ENCODE measurements at regions not wholly inside any gene's neighbourhood (a gene's known extent, or its start where the extent isn't known, plus 50 kb on each side); places are given as distances from the start of the nearest gene placed in this dataset.

DNA sequence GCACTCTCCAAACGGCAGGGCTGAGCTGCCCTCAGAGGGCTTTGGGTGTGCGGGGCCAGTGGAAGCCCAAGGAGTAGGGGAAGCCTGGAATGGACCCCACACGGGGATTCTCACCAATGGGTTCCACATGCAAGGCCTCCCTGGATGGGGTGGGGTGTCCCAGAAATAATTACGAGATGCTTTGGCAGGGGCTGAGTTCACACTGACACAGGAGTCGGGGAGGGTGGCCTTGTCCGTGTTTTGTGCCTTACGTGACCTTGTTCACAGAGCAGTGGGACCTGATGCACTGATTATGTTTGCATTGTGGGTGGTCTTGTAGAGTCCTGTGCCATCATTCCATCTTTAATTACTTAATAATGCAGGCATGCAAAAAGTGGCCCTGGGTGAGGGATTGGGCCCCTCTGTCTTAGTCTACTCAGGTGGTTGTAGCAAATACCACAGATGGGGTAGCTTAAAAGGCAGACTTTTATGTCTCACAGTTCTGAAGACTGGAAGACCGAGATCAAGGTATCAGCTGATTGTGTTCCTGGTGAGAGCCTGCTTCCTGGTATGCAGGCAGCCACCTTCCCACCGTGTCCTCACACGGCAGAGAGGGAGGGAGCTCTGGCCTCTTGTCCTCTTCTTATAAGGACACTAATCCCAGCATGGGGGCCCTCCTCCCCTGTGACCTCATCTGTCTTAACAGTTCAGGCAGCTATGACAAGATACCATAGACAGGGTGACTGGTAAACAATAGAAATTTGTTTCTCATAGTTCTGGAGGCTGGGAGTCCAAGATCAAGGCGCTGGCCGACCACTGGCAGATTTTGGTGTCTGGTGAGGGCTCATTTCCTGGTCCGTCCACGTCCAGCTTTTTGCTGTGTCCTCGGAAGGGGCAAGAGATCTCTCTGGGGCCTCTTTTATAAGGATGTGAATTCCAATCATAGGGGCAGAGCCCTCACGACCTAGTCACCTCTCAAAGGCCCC lies 239.4 kb downstream of the IRF8 start:
- H3K4me3 ChIP-seq (replicated peaks; ENCODE audit: low read depth, low read length), result no peak overlapping the region
- TF ChIP-seq CTCF (IDR thresholded peaks at IDR 0.05; ENCODE audit: low read depth, low read length, missing control alignments), result no peak

DNA sequence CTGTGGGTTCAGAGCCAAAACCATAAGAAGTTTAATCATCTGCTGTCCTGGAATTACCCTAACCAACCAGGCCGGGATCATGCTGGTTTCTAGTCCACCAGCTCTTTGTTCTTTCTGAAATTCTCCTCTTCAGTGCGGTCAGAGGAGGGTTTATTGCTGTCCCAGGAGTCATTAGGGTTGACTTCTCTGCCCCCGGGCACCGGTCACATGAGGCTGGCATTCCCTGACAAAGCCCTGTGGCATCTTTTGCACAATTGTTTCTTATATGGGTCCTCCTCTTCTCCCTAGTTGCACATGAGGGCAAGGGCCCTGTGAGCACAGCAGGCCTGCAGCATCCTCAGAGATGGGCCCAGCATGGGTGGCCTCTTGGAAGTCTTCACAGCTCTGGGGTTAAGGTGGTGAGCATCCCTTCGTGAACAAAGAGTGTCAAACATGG lies 243.9 kb downstream of the IRF8 start:
- TF ChIP-seq CTCF (IDR thresholded peaks at IDR 0.05; ENCODE audit: low read depth, low read length, missing control alignments), result no peak
- no peak overlapping the region for H3K4me3 ChIP-seq (replicated peaks; ENCODE audit: low read depth, low read length)
- no peak for DNase-seq (ENCODE audit: extremely low read depth, low read depth)

More for the DNA sequence above, 239.4 kb downstream of the IRF8 start:
- no peak for DNase-seq (ENCODE audit: extremely low read depth, low read depth)

DNA sequence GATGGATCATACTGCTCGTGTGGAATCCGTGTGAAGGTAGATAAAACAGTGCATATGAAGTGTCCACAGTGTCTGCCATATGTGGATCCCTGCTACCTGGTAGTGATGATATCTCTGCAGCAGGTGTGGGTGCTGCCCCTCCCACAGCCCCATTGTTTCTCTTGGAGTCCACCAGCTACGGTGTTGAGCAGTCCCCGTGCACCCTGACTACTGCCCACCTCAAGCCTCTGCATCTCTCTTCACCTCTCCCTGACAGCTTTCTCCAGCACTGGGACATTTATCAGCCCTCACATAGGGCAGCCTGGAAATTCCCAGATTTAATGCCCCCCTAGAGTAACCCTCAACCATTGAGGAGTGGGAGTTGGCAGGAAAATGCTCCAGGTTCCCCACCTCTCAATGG lies 244.7 kb downstream of the IRF8 start:
- TF ChIP-seq CTCF (IDR thresholded peaks at IDR 0.05; ENCODE audit: low read depth, low read length, missing control alignments), result no peak
- H3K4me3 ChIP-seq (replicated peaks; ENCODE audit: low read depth, low read length), result no peak overlapping the region
- no peak for DNase-seq (ENCODE audit: extremely low read depth, low read depth)

DNA sequence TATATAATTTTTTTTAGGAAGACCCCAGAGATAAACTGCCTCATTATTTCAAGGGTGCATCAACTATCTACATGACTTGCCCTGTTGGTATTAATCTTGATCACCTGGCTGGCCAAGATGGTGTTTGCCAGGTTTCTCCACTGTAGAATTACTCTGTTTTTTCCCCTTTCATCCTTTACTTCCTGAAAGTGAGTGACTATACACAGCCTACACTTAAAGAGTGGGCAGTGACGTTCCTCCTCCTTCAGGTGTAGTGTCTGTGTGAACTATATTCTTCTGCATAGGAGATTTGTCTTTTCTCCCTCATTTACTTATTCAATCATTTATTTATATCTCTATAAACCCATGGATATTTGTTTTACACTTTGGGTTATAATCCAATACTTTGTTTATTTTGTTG lies 246.7 kb downstream of the IRF8 start:
- no peak for TF ChIP-seq CTCF (IDR thresholded peaks at IDR 0.05; ENCODE audit: low read depth, low read length, missing control alignments)
- DNase-seq (ENCODE audit: extremely low read depth, low read depth), result no peak
- no peak overlapping the region for H3K4me3 ChIP-seq (replicated peaks; ENCODE audit: low read depth, low read length)

GRCh38 chr16:86150641-86151238 lies 251.8 kb downstream of the IRF8 start:
- TF ChIP-seq CTCF (IDR thresholded peaks at IDR 0.05; ENCODE audit: low read depth, low read length, missing control alignments), result no peak
- no peak overlapping the region for H3K4me3 ChIP-seq (replicated peaks; ENCODE audit: low read depth, low read length)
- DNase-seq (ENCODE audit: extremely low read depth, low read depth), result no peak

- DNase-seq (ENCODE audit: extremely low read depth, low read depth), result no peak
- no peak overlapping the region for H3K4me3 ChIP-seq (replicated peaks; ENCODE audit: low read depth, low read length)
- no peak for TF ChIP-seq CTCF (IDR thresholded peaks at IDR 0.05; ENCODE audit: low read depth, low read length, missing control alignments)
Observed at GRCh38 chr16:86151239-86151851, 252.4 kb downstream of the IRF8 start.
